Trophoblast cell (in vitro differentiated cells and primary cell): ENCODE measurements at regions not wholly inside any gene's neighbourhood (a gene's known extent, or its start where the extent isn't known, plus 50 kb on each side); places are given as distances from the start of the nearest gene placed in this dataset.

Experiments used
- DNase-seq, 2 donors: peaks; one replicate each; pipeline ENCODE4 v3.0.0-alpha.2; 2016
- H2AFZ ChIP-seq: 2 replicates; pipeline ENCODE4 v1.6.1; 2013; ENCODE audit warnings: low read length, moderate library complexity, mild to moderate bottlenecking; ENCODE audit not compliant: insufficient read depth, poor library complexity
- H2AK5ac ChIP-seq: 2 replicates; pipeline ENCODE4 v1.6.1; 2013; ENCODE audit warnings: mild to moderate bottlenecking, low read length
- H2BK120ac ChIP-seq: 2 replicates; pipeline ENCODE4 v1.6.1; 2013; ENCODE audit warnings: low read length, mild to moderate bottlenecking, moderate library complexity; ENCODE audit not compliant: insufficient read depth, poor library complexity
- H2BK12ac ChIP-seq: 2 replicates; pipeline ENCODE4 v1.6.1; 2013; ENCODE audit warnings: mild to moderate bottlenecking, low read length, moderate library complexity
- H2BK5ac ChIP-seq: 2 replicates; pipeline ENCODE4 v1.6.1; 2013; ENCODE audit warnings: low read length, low read depth, moderate library complexity, mild to moderate bottlenecking; ENCODE audit not compliant: poor library complexity
- H3K14ac ChIP-seq: 2 replicates; pipeline ENCODE4 v1.6.1; 2013; ENCODE audit warnings: mild to moderate bottlenecking, low read length
- H3K18ac ChIP-seq: 2 replicates; pipeline ENCODE4 v1.6.1; 2013; ENCODE audit warnings: mild to moderate bottlenecking, low read length
- H3K23ac ChIP-seq: 2 replicates; pipeline ENCODE4 v1.6.1; 2013; ENCODE audit warnings: low read length
- H3K27ac ChIP-seq: 2 replicates; pipeline ENCODE4 v1.5.1; 2013; ENCODE audit warnings: low read depth, mild to moderate bottlenecking, inconsistent platforms, low read length, moderate library complexity
- H3K27me3 ChIP-seq: 2 replicates; pipeline ENCODE4 v1.6.1; 2013; ENCODE audit warnings: inconsistent platforms, mild to moderate bottlenecking, low read length, moderate library complexity; ENCODE audit not compliant: insufficient read depth
- H3K36me3 ChIP-seq, 2 experiments: 1 replicate in 1 of 2; 2 replicates in 1 of 2; pipeline ENCODE4 v1.6.1; 2013; ENCODE audit warnings: low read length in 2 of 2, mild to moderate bottlenecking in 2 of 2, moderate library complexity in 1 of 2; ENCODE audit not compliant: insufficient read depth in 2 of 2, control insufficient read depth in 1 of 2
- H3K4ac ChIP-seq: 2 replicates; pipeline ENCODE4 v1.6.1; 2013; ENCODE audit warnings: low read depth, mild to moderate bottlenecking, low read length, moderate library complexity
- H3K4me1 ChIP-seq, 2 experiments: 1 replicate in 1 of 2; 2 replicates in 1 of 2; pipeline ENCODE4 v1.6.1; 2013; ENCODE audit warnings: low read length in 2 of 2, mild to moderate bottlenecking in 2 of 2, moderate library complexity in 1 of 2; ENCODE audit not compliant: insufficient read depth in 2 of 2, control insufficient read depth in 1 of 2
- H3K4me2 ChIP-seq: 2 replicates; pipeline ENCODE4 v1.6.1; 2013; ENCODE audit warnings: inconsistent platforms, mild to moderate bottlenecking, low read length, moderate library complexity
- H3K4me3 ChIP-seq: 2 replicates; pipeline ENCODE4 v1.5.1; 2013; ENCODE audit warnings: mild to moderate bottlenecking, low read depth, low read length, inconsistent platforms
- H3K79me1 ChIP-seq: one replicate; pipeline ENCODE4 v1.6.1; 2013; ENCODE audit warnings: low read length
- H3K79me2 ChIP-seq: 2 replicates; pipeline ENCODE4 v1.6.1; 2013; ENCODE audit warnings: low read length, mild to moderate bottlenecking; ENCODE audit not compliant: control insufficient read depth, insufficient read depth, poor library complexity
- H3K9ac ChIP-seq: 2 replicates; pipeline ENCODE4 v1.6.1; 2013; ENCODE audit warnings: mild to moderate bottlenecking, low read length
- H3K9me3 ChIP-seq: 2 replicates; pipeline ENCODE4 v1.6.1; 2013; ENCODE audit warnings: low read depth, mild to moderate bottlenecking, control low read depth, inconsistent platforms, low read length; ENCODE audit not compliant: insufficient read depth
- H4K12ac ChIP-seq: 2 replicates; pipeline ENCODE4 v1.6.1; 2013; ENCODE audit warnings: low read depth, mild to moderate bottlenecking, low read length, moderate library complexity
- H4K8ac ChIP-seq: 2 replicates; pipeline ENCODE4 v1.6.1; 2013; ENCODE audit warnings: low read depth, mild to moderate bottlenecking, low read length, moderate library complexity
- H4K91ac ChIP-seq: one replicate; pipeline ENCODE4 v1.6.1; 2013; ENCODE audit warnings: low read depth, mild to moderate bottlenecking, low read length, moderate library complexity
- WGBS: extraction: QIAGEN DNeasy Blood & Tissue Kit; methylation state at CpG from one replicate; pipeline ENCODE4 v1.1.7; 2013; ENCODE audit warnings: missing lambda C conversion rate; ENCODE audit not compliant: insufficient read length, insufficient coverage; ENCODE audit errors: extremely low coverage; 5-methylcytosine and 5-hydroxymethylcytosine counted together

GRCh38 chr10:71127104-71127503 lies 85.3 kb upstream of the UNC5B start:
- H2BK5ac ChIP-seq, result no peak overlapping the region
- H4K12ac ChIP-seq, result no peak overlapping the region
- H2AK5ac ChIP-seq, result no peak overlapping the region
- H3K27me3 ChIP-seq, result no peaks in the 10 kb centered on the region
- no peak overlapping the region for H3K23ac ChIP-seq
- no peak for DNase-seq
- no peak overlapping the region for H4K8ac ChIP-seq
- no peak overlapping the region for H3K27ac ChIP-seq
- H3K14ac ChIP-seq, result no peak overlapping the region
- no peak overlapping the region for H3K4ac ChIP-seq
- no peak overlapping the region for H3K9ac ChIP-seq
- H3K9me3 ChIP-seq, result peaks cover 2% of the 10 kb centered on the region
- no peaks in the 10 kb centered on the region for H3K79me1 ChIP-seq
- H2AFZ ChIP-seq, result no peak overlapping the region
- H3K4me3 ChIP-seq, result no peak overlapping the region
- H3K36me3 ChIP-seq, result no peaks in the 10 kb centered on the region
- no peak overlapping the region for H3K4me2 ChIP-seq
- H2BK120ac ChIP-seq, result no peak overlapping the region
- H3K79me2 ChIP-seq, result no peaks in the 10 kb centered on the region
- H3K4me1 ChIP-seq, result no peaks in the 10 kb centered on the region
- no peak overlapping the region for H2BK12ac ChIP-seq
- no CpG with 5 or more reads among the region's 5 CpGs for WGBS
- no peak overlapping the region for H3K18ac ChIP-seq
- no peak overlapping the region for H4K91ac ChIP-seq

- no peaks in the 10 kb centered on the region for H3K79me2 ChIP-seq
- no peak overlapping the region for H3K18ac ChIP-seq
- H3K4me3 ChIP-seq, result no peak overlapping the region
- no peak overlapping the region for H3K14ac ChIP-seq
- H2AK5ac ChIP-seq, result no peak overlapping the region
- DNase-seq, result no peak
- no peak overlapping the region for H3K27ac ChIP-seq
- no peak overlapping the region for H2AFZ ChIP-seq
- no peak overlapping the region for H2BK120ac ChIP-seq
- H4K8ac ChIP-seq, result no peak overlapping the region
- no peak overlapping the region for H2BK5ac ChIP-seq
- no peak overlapping the region for H4K91ac ChIP-seq
- H3K27me3 ChIP-seq, result no peaks in the 10 kb centered on the region
- no peak overlapping the region for H2BK12ac ChIP-seq
- WGBS, result no CpG with 5 or more reads among the region's 3 CpGs
- no peaks in the 10 kb centered on the region for H3K36me3 ChIP-seq
- no peak overlapping the region for H3K4me2 ChIP-seq
- H4K12ac ChIP-seq, result no peak overlapping the region
- H3K4ac ChIP-seq, result no peak overlapping the region
- H3K9me3 ChIP-seq, result peaks cover 2% of the 10 kb centered on the region
- H3K4me1 ChIP-seq, result no peaks in the 10 kb centered on the region
- no peak overlapping the region for H3K9ac ChIP-seq
- no peak overlapping the region for H3K23ac ChIP-seq
- no peaks in the 10 kb centered on the region for H3K79me1 ChIP-seq
These were observed 84.6 kb upstream of the UNC5B start for GRCh38 chr10:71127773-71128172.

DNA sequence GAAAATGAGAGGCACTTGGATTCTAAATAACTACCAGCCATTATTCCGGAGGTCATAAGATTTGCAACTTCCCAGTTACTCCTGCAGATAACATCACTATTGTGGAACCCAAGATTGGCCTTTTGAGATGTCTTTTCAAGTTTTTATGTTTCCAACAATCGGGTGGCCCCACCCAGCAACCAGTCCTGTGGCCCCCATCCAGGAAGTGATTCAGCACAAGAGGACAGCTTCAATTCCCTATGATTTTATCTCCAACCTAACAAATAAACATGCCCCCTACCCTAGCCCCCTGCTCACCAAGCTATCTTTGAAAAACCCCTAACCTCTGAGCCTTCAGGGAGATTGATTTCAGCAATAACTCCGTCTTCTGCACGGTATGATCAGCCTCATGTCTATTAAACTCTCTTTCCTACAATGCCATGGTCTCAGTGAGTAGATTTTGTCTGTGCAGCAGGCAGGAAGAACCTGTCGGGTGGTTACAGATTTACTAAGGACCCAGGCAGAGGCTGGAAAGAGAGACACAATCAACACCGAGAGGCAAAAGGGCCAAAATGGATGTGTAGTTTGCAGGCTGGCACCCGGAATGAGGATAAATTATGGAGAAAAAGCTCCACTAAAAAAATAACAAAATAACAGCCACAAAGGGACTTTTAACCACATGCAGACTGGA lies 83.9 kb upstream of the UNC5B start:
- Histone ChIP-seq H4K12ac (no peak overlapping the region), H3K18ac (no peak overlapping the region), H3K9ac (no peak overlapping the region)

GRCh38 chr10:71131096-71131495 lies 81.3 kb upstream of the UNC5B start:
- Histone ChIP-seq H3K4me2 (no peak overlapping the region), H3K9ac (no peak overlapping the region), H2AK5ac (no peak overlapping the region), H3K27ac (no peak overlapping the region), H3K79me2 (no peaks in the 10 kb centered on the region), H3K79me1 (no peaks in the 10 kb centered on the region), H3K4ac (no peak overlapping the region), H2AFZ (no peak overlapping the region), H2BK5ac (no peak overlapping the region), H2BK120ac (no peak overlapping the region), H3K18ac (no peak overlapping the region), H3K14ac (no peak overlapping the region), H3K36me3 (no peaks in the 10 kb centered on the region), H3K23ac (no peak overlapping the region), H3K4me3 (no peak overlapping the region), H4K12ac (no peak overlapping the region), H3K4me1 (peaks cover 0 to 1% of the 10 kb centered on the region in 2 experiments), H3K9me3 (no peaks in the 10 kb centered on the region), H4K91ac (no peak overlapping the region), H4K8ac (no peak overlapping the region), H2BK12ac (no peak overlapping the region), H3K27me3 (no peaks in the 10 kb centered on the region)
- no CpG with 5 or more reads among the region's 10 CpGs for WGBS
- no peak for DNase-seq

More for the DNA sequence above, 83.9 kb upstream of the UNC5B start:
- H2BK5ac ChIP-seq, result no peak overlapping the region
- H3K9me3 ChIP-seq, result peaks cover 2% of the 10 kb centered on the region
- H2BK120ac ChIP-seq, result no peak overlapping the region
- H3K14ac ChIP-seq, result no peak overlapping the region
- no peaks in the 10 kb centered on the region for H3K4me1 ChIP-seq
- no peak overlapping the region for H2AFZ ChIP-seq
- H3K4me2 ChIP-seq, result no peak overlapping the region
- no peaks in the 10 kb centered on the region for H3K79me2 ChIP-seq
- no peak overlapping the region for H3K27ac ChIP-seq
- H4K91ac ChIP-seq, result no peak overlapping the region
- H3K4me3 ChIP-seq, result no peak overlapping the region
- no peaks in the 10 kb centered on the region for H3K27me3 ChIP-seq
- H2AK5ac ChIP-seq, result no peak overlapping the region
- H3K36me3 ChIP-seq, result no peaks in the 10 kb centered on the region
- WGBS, result no CpG with 5 or more reads among the region's 7 CpGs
- H2BK12ac ChIP-seq, result no peak overlapping the region
- H4K8ac ChIP-seq, result no peak overlapping the region
- H3K23ac ChIP-seq, result no peak overlapping the region
- no peak for DNase-seq
- H3K79me1 ChIP-seq, result no peaks in the 10 kb centered on the region
- H3K4ac ChIP-seq, result no peak overlapping the region
